ENCODE measurements at regions not wholly inside any gene's neighbourhood (a gene's known extent, or its start where the extent isn't known, plus 50 kb on each side); places are given as distances from the start of the nearest gene placed in this dataset.

GRCh38 chr1:30174499-30174898 is 548.9 kb downstream of the MATN1 start:
- no peak overlapping the region for H2AFZ ChIP-seq (ENCODE audit: control insufficient read depth, low read depth, low read length)
- no peak for ATAC-seq
- ChIA-PET RAD21 (ENCODE audit: unreplicated experiment) (no interaction called here), POLR2A (no interaction called here), SMC1A (ENCODE audit: uncharacterized antibody, unreplicated experiment) (no interaction called here), CTCF (no interaction called here)
- H4K20me1 ChIP-seq (ENCODE audit: control insufficient read depth, insufficient read depth), result no peaks in the 10 kb centered on the region
- no peaks in the 10 kb centered on the region for H3K4me1 ChIP-seq (ENCODE audit: control insufficient read depth, insufficient read depth, low read length)
- FAIRE-seq, result no peak
- no peaks in the 10 kb centered on the region for H3K36me3 ChIP-seq (ENCODE audit: control insufficient read depth in 2 of 2, insufficient read depth in 2 of 2, low read length in 1 of 2)
- H3K79me2 ChIP-seq (ENCODE audit: control insufficient read depth, insufficient read depth, low read length), result no peaks in the 10 kb centered on the region
- H3K9me3 ChIP-seq (replicated peaks; ENCODE audit: control insufficient read depth, insufficient read depth, low read length), result no peaks in the 10 kb centered on the region
- no peak overlapping the region for H3K4me3 ChIP-seq
- no TSS peak for BruUV-seq (replicated peaks)
- no peak for DNase-seq (ENCODE audit: low read depth, low spot score)
- H3K27me3 ChIP-seq (replicated peaks in 1 of 2; ENCODE audit: control insufficient read depth in 2 of 2, insufficient read depth in 2 of 2, low read length in 1 of 2), result no peaks in the 10 kb centered on the region; a peak in 1 of 4 replicates
- no peak overlapping the region for H3K9ac ChIP-seq (ENCODE audit: control insufficient read depth, insufficient read depth, low read length)
- intact Hi-C loops (cut with micrococcal nuclease; ENCODE audit: unreplicated experiment) (no loop called here), in situ Hi-C loops (cut with MboI) (no loop called here)
- WGBS (ENCODE audit: insufficient coverage, insufficient replicate concordance, low lambda C conversion rate, missing lambda C conversion rate), result 0% methylated on average over 2 of the region's 2 CpGs
- H3K4me2 ChIP-seq (ENCODE audit: control insufficient read depth, insufficient read depth), result no peak overlapping the region
- H3K27ac ChIP-seq (ENCODE audit: control insufficient read depth, insufficient read depth), result no peak overlapping the region
- no peak for TF ChIP-seq PAX5 (IDR thresholded peaks at IDR 0.05; ENCODE audit: borderline replicate concordance, low read depth, low read length)
- no peak for TF ChIP-seq NBN (IDR thresholded peaks at IDR 0.05)
- TF ChIP-seq SMAD1 (IDR thresholded peaks at IDR 0.05; ENCODE audit: low read depth, partially characterized antibody), result no peak
- TF ChIP-seq, protein P1, sequence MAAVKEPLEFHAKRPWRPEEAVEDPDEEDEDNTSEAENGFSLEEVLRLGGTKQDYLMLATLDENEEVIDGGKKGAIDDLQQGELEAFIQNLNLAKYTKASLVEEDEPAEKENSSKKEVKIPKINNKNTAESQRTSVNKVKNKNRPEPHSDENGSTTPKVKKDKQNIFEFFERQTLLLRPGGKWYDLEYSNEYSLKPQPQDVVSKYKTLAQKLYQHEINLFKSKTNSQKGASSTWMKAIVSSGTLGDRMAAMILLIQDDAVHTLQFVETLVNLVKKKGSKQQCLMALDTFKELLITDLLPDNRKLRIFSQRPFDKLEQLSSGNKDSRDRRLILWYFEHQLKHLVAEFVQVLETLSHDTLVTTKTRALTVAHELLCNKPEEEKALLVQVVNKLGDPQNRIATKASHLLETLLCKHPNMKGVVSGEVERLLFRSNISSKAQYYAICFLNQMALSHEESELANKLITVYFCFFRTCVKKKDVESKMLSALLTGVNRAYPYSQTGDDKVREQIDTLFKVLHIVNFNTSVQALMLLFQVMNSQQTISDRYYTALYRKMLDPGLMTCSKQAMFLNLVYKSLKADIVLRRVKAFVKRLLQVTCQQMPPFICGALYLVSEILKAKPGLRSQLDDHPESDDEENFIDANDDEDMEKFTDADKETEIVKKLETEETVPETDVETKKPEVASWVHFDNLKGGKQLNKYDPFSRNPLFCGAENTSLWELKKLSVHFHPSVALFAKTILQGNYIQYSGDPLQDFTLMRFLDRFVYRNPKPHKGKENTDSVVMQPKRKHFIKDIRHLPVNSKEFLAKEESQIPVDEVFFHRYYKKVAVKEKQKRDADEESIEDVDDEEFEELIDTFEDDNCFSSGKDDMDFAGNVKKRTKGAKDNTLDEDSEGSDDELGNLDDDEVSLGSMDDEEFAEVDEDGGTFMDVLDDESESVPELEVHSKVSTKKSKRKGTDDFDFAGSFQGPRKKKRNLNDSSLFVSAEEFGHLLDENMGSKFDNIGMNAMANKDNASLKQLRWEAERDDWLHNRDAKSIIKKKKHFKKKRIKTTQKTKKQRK (IDR thresholded peaks at IDR 0.05; ENCODE audit: low read depth, low read length), result no peak
- TF ChIP-seq ZNF24 (IDR thresholded peaks at IDR 0.05), result no peak
- no peak for TF ChIP-seq NFXL1 (IDR thresholded peaks at IDR 0.05; ENCODE audit: borderline replicate concordance)
- no peak for TF ChIP-seq MYC (IDR thresholded peaks at IDR 0.05; ENCODE audit: insufficient read depth, insufficient read length, insufficient replicate concordance, low read length, severe bottlenecking)
- TF ChIP-seq ZBTB40 (IDR thresholded peaks at IDR 0.05; ENCODE audit: borderline replicate concordance), result no peak
- no peak for TF ChIP-seq ASH2L (IDR thresholded peaks at IDR 0.05; ENCODE audit: borderline replicate concordance, low read depth)
- TF ChIP-seq BMI1 (IDR thresholded peaks at IDR 0.05; ENCODE audit: borderline replicate concordance), result no peak
- TF ChIP-seq NKRF (conservative IDR thresholded peaks at IDR 0.05), result no peak
- no peak for TF ChIP-seq CREM (IDR thresholded peaks at IDR 0.05; ENCODE audit: low read depth)
- TF ChIP-seq, protein P2, sequence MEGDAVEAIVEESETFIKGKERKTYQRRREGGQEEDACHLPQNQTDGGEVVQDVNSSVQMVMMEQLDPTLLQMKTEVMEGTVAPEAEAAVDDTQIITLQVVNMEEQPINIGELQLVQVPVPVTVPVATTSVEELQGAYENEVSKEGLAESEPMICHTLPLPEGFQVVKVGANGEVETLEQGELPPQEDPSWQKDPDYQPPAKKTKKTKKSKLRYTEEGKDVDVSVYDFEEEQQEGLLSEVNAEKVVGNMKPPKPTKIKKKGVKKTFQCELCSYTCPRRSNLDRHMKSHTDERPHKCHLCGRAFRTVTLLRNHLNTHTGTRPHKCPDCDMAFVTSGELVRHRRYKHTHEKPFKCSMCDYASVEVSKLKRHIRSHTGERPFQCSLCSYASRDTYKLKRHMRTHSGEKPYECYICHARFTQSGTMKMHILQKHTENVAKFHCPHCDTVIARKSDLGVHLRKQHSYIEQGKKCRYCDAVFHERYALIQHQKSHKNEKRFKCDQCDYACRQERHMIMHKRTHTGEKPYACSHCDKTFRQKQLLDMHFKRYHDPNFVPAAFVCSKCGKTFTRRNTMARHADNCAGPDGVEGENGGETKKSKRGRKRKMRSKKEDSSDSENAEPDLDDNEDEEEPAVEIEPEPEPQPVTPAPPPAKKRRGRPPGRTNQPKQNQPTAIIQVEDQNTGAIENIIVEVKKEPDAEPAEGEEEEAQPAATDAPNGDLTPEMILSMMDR (IDR thresholded peaks at IDR 0.05 in 2 of 3, conservative IDR thresholded peaks at IDR 0.05 in 1 of 3; ENCODE audit: control insufficient read depth in 2 of 3, extremely low read depth in 1 of 3, insufficient read depth in 1 of 3, low read depth in 3 of 3, low read length in 3 of 3), result no peak
- no peak for TF ChIP-seq ZZZ3 (IDR thresholded peaks at IDR 0.05; ENCODE audit: control insufficient read depth, insufficient read length, low read depth)
